ENCODE measurements at regions not wholly inside any gene's neighbourhood (a gene's known extent, or its start where the extent isn't known, plus 50 kb on each side); places are given as distances from the start of the nearest gene placed in this dataset.

- TF ChIP-seq CTCF (conservative IDR thresholded peaks at IDR 0.05) (no peak), ZFX (IDR thresholded peaks at IDR 0.05) (no peak)
These were observed 61.0 kb upstream of the CDH4 start for GRCh38 chr20:61191096-61191495.

GRCh38 chr20:61192337-61192950 is 59.6 kb upstream of the CDH4 start:
- no peak overlapping the region for H3K27ac ChIP-seq
- no peak for TF ChIP-seq ZFX (IDR thresholded peaks at IDR 0.05)
- TF ChIP-seq CTCF (conservative IDR thresholded peaks at IDR 0.05) = no peak

More at GRCh38 chr20:61191096-61191495, 61.0 kb upstream of the CDH4 start:
- no peak overlapping the region for H3K27ac ChIP-seq

- TF ChIP-seq CTCF (conservative IDR thresholded peaks at IDR 0.05) (no peak), ZFX (IDR thresholded peaks at IDR 0.05) (no peak)
- no peak overlapping the region for H3K27ac ChIP-seq
These were observed 58.9 kb upstream of the CDH4 start for GRCh38 chr20:61193164-61193563.
